Activated naive CD4-positive, alpha-beta T cell treated with Interleukin-2 at 50 U/mL for 16 hours (primary cell): ENCODE measurements at regions not wholly inside any gene's neighbourhood (a gene's known extent, or its start where the extent isn't known, plus 50 kb on each side); places are given as distances from the start of the nearest gene placed in this dataset.
"Not testable (repeated sequence)": the region's sequence is repeated elsewhere in the genome, so short reads cannot be mapped to it uniquely, and the experiment has no call there.

Experiments
- DNase-seq: peaks from one replicate; pipeline ENCODE4 v3.0.0-alpha.2; 2020

GRCh38 chr3:118765636-118766305, 268.9 kb downstream of the IGSF11 start:
- DNase-seq: no peak

- no peak for DNase-seq
These were observed 268.4 kb downstream of the IGSF11 start for GRCh38 chr3:118766306-118766669.

GRCh38 chr3:118772036-118772435, 262.6 kb downstream of the IGSF11 start:
- no peak for DNase-seq

- DNase-seq: no peak
These were observed 262.1 kb downstream of the IGSF11 start for GRCh38 chr3:118772547-118773011.

GRCh38 chr3:118775021-118775420, 259.6 kb downstream of the IGSF11 start:
- DNase-seq: no peak

GRCh38 chr3:118778201-118778600, 256.4 kb downstream of the IGSF11 start:
- DNase-seq: no peak

- DNase-seq: no peak
These were observed 253.4 kb downstream of the IGSF11 start for GRCh38 chr3:118781232-118781631.

- no peak for DNase-seq
These were observed 252.8 kb downstream of the IGSF11 start for GRCh38 chr3:118781839-118782238.

- DNase-seq: no peak
These were observed 251.9 kb downstream of the IGSF11 start for GRCh38 chr3:118782755-118783202.

GRCh38 chr3:118785415-118785814, 249.2 kb downstream of the IGSF11 start:
- no peak for DNase-seq

GRCh38 chr3:118791246-118791645, 243.4 kb downstream of the IGSF11 start:
- no peak for DNase-seq

- DNase-seq: no peak
These were observed 242.5 kb downstream of the IGSF11 start for GRCh38 chr3:118792191-118792590.

GRCh38 chr3:118793176-118793575, 241.5 kb downstream of the IGSF11 start:
- no peak for DNase-seq

- no peak for DNase-seq
These were observed 235.3 kb downstream of the IGSF11 start for GRCh38 chr3:118799303-118799702.

GRCh38 chr3:118801899-118802298, 232.7 kb downstream of the IGSF11 start:
- no peak for DNase-seq

- DNase-seq: no peak
These were observed 232.1 kb downstream of the IGSF11 start for GRCh38 chr3:118802325-118803095.

GRCh38 chr3:118803096-118803476, 231.6 kb downstream of the IGSF11 start:
- no peak for DNase-seq

- DNase-seq: no peak
These were observed 229.6 kb downstream of the IGSF11 start for GRCh38 chr3:118805007-118805406.

GRCh38 chr3:118806423-118806822, 228.2 kb downstream of the IGSF11 start:
- DNase-seq: no peak

- not testable (repeated sequence) for DNase-seq
These were observed 227.3 kb downstream of the IGSF11 start for GRCh38 chr3:118807349-118807748.

- no peak for DNase-seq
These were observed 225.9 kb downstream of the IGSF11 start for GRCh38 chr3:118808723-118809122.

GRCh38 chr3:118809696-118810498, 224.7 kb downstream of the IGSF11 start:
- DNase-seq: no peak

GRCh38 chr3:118810499-118811035, 224.1 kb downstream of the IGSF11 start:
- DNase-seq: no peak
